Activated gamma-delta T cell (primary cell): ENCODE measurements at regions not wholly inside any gene's neighbourhood (a gene's known extent, or its start where the extent isn't known, plus 50 kb on each side); places are given as distances from the start of the nearest gene placed in this dataset.

Source experiments
- DNase-seq: peaks from one replicate; lab custom pipeline; 2025; lab: John Stamatoyannopoulos, UW

DNA sequence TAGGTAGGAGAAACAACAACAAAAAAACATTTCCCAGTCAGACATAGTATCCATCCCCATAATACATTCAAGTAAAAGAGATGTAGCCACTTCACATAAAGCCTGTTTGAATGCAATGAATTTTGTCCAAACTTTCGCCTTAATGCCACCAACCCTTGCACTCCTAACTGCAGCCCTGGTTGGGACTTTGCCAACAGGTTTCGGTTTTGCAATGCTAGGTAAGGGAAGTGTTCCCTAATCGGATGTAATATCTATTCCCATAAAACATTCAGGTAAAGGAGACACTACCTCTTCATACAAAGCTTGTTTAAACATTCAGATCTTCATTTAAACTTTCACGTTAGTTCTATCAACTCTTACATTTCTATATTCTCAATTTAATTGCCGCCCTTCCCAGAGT lies 336.1 kb downstream of the DRD1 start:
- no peak for DNase-seq

DNA sequence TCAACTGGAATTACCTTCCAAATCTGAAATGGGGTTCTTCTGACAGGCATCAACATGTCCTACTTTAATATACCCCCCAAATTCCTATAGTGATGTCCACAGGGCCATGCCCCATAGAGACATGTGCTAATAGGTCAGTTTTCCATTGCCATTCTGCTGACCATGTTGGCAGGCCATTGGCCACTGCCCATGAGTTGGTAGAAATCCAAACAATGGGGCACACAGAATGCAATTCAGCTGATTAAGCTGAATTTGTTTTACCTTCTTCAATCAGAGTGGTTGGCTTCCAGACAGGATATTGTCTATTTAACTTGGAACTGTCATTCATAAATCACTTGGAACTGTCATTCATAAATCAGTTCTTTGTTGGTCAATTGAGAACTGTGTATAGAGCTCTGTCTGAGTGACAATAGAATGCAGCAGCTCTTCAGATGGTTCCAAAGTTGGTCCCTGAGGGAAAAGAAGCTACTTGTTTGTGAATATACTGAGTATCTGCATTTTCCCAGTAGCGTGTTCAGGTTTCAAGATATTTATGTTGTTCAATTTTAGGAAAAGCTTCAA lies 336.9 kb downstream of the DRD1 start:
- no peak for DNase-seq

DNA sequence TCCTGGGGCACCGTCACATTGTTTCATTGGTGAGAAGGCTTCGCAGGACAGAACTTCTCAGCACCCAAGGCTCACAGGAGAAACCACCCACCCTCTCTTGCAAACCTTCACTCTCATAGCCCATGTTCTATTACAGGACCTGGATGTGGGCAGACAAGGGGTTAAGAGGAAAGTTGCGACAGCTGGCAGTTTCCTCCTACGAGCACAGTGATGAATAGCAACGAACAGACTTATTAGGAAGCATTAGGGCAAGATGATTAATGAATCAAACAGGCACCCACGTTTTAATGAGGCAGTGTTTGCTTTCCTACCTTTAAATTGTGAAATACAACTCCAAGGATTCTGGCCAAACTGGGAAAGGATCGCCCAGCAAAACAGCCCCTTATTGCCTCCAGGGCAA lies 339.3 kb downstream of the DRD1 start:
- DNase-seq, result no peak

DNA sequence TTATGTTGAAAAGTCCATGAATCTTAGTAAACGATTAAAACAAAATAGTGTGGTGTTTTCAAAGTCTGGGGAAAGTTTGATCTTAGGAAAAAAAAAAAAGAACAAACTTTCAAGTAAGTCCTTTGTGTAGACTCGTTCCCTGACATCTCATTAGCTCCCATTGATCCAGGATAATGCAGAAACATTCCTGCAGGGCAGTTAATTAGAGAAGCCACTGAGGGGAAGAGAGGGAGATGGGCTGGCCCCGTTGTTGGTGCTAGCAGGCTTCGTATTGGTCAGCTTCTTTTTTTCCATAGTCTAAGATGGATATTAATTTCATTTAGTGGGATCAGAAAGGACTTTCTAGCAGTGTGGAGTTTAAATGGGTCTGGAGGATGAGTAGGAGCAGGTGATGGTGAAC lies 340.2 kb downstream of the DRD1 start:
- DNase-seq, result no peak

DNA sequence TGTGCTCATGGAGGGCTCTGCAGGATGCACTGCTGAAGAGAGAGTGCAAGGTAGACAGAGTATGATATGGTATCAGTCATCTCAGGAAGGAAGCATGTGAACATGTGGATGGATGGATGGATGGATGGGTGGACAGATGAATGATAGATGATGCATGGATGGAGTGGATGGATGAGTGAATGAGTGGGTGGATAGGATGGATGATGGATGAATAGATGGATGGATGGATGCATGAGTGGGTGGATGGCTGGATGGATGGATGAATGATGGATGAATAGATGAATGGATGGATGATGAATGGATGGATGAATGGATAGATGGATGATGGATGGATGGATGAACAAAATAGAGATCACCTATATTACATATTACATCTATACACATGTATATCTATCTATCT lies 341.3 kb downstream of the DRD1 start:
- no peak for DNase-seq

DNA sequence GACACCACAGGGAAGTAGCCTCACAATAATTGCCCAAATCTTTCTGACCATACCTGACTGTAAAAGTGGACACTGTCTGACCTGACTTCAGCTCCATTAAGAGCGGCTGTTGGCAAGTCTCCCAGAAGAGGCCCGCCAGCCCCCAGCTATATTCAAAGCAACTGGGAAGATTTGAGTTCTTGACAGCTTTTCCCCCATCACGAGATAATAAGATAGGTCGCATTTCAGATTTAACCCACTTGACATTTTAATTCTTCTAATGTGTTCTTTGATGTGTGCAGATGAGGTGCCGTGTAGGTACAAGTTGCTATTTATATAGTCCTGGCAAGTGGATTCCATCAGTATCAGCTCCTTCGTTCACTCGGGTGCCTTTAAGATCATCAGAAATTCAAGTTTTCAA lies 345.7 kb downstream of the DRD1 start:
- DNase-seq, result no peak

DNA sequence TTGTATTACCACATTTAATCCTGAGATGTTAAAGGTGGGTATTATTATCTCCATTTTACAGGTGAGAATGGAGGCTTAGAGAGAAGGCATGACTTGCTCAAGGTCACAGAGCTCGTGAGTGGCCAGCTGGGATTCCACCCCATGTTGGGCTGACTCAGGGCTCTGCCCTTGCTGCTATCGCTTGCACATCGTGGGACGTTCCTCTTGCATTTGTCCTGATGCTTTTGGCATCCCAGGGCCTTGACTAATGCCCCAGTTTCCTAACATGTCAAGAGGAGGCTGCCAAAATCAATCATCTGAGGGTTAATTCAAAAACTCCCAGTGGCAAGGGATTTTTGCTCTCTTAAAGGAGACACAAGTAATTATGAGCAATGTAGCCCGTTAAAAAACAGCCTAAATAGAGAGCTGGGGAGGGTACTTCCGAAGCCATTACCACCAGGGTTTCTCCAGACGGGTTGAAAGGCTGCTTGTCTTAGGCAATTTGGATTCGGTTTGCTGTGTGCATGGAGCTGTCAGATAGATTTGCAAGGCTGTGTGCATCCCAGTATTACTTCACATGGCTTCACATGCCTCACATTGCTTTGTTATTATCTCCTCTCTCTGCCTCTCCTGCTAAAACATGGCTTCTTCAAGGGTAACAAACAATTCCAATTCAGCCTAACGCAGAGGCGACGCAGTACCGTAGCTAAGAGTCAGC lies 347.4 kb downstream of the DRD1 start:
- no peak for DNase-seq

DNA sequence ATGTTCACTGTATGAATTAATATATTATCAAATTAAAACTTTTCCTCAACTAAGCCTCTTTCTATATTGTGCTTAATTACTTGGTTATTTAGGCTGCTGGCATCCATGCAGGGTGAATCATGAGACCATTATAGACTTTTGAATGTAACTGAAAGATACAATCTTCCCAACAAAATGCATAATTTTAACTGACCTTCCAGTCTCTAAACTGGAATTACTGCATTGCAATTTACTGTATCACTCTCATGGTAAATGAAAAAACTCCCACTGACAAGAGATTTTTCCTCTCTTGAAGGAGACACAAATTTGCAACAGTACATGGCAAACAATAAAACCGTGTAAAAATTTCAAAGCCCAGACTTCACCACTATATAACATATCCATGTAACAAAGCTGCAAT lies 349.5 kb downstream of the DRD1 start:
- DNase-seq, result no peak

DNA sequence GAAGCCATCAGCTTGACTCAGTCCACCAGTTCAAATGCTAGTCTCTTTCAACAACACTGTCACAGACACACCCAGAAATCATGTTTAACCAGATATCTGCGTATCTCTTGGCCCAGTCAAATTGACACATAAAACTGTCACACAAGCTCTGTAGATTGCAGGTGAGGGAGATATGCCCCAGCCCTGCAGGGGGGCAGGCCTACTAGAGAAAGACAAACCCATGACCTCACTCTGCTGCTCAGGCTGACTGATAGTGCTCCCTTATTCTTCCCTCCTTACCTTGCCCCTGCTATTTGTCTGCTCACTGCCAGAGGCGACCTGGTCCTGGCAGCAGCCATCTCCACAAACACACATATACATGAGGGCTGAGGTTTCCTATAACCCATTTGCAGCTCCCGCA lies 351.3 kb downstream of the DRD1 start:
- DNase-seq, result no peak

DNA sequence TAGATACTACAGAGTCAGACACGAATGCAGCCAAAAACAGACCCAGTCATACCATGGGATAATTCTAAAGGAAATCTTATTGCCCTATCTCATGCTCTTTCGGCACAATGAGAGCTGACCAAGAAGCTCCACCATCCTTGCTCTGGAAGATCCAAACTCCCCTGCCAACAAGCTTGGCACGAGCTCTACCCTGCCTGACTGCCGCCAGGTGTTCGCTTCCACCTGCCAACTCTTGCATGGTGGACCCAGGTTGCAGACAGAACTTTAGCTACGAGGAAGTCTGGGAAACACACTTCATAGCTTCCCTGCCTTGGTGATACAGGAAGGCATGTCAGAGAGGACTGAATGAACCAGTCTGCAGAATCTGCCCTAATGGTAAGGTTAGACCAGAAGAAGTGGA lies 355.0 kb downstream of the DRD1 start:
- no peak for DNase-seq

DNA sequence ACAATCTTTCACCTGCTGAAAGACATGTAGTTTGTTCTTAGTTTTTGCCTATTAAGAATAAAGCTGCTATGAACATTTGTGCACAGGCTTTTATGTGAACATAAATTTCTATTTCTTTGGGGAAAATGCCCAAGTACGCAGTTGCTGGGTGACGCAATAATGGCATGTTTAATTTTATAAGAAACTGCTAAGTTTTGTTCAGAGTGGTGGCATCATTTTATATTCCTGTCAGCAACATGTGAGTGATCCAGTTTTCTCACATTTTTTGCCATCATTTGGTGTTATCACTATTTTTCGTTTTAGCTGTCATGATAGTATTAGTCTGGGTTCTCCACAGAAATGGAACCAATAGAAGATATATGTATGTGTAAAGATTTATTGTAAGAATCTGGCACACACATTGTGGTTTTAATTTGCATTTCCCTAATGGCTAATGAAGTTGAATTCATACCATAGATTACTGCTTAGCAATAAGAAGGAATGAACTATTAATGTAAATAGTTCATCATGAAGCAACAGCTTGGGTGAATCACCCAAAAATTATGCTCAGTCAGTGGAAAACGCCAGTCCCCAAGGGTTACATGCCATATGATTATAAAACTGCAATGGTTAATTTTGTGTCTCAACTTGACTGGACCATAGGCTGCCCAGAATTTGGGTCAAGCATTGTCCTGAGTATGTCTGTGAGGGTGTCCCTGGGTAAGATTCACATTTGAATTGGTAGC lies 358.6 kb downstream of the MSX2 start:
- DNase-seq, result no peak

DNA sequence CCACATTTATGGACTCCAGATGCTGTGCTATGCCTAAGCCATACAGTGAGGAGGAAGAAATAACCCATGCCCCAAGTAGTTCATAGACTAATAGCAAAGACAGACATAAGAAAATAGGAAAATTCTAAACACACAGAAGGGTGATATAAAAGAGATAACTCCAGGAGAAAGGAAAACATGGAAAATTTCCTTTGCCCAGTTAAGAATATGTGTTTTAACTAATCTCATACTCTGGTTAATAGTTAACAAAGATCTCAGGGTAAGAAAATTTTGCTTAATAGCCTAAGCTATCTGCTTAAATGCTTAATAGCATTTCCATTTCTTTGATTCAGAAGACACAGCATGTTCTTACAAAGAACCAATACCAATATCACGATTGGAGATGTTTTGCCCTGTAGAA lies 358.0 kb downstream of the MSX2 start:
- no peak for DNase-seq

DNA sequence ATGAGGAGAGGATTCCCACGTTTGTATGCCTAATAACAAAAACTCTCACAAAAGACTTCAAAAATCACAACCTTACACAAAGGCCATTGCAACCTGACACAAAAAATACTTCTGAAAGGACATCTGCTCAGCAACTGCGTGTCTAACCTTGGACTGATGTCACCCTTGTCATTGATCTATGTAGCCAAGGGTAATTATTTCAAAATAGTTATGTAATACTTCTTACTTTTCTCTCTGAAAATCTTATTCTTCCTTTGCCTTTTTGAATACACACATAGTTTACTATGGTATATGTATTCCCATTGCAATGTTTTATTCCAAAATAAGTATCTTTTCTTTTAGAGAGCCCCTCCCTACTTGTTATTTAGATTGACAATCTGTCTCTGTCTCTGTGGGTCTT lies 355.3 kb downstream of the MSX2 start:
- DNase-seq, result no peak

DNA sequence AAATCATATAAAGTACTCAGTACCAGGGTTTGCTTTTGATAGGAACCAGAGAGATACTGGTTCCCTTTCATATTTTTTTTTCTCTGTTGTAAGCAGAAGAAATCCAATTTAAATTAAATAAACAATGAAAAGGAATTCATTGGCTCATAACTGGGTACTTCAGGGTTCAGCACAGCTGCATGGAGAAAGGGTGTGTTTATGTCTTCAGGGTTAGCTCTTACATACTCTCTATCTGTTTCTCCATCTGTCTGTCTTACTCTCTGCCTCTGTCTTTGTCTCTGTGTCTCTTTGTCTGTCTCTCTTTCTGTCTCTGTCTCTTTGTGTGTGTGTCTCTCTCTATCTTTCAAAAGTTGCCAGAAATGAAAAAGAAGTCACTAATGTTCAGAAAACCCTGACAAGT lies 345.9 kb downstream of the MSX2 start:
- DNase-seq, result no peak

DNA sequence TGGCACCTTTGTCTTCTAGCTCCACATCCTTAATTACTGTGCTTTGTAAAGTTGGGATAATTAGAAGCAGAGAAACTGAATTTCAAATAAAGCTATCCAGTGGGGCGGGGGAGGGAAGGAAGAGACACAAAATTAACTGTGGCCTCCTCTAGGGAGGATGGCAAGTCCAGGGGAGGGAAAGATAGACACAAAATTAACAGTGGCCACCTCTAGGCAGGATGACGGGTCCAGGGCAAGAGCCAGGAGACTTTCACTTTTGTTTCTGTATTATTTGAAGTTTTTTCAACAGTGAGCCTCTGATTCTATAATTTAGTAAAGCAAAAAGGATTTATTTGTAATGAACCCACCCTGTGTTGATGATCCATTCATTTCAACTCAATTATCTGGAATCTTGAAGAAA lies 335.9 kb downstream of the MSX2 start:
- no peak for DNase-seq

DNA sequence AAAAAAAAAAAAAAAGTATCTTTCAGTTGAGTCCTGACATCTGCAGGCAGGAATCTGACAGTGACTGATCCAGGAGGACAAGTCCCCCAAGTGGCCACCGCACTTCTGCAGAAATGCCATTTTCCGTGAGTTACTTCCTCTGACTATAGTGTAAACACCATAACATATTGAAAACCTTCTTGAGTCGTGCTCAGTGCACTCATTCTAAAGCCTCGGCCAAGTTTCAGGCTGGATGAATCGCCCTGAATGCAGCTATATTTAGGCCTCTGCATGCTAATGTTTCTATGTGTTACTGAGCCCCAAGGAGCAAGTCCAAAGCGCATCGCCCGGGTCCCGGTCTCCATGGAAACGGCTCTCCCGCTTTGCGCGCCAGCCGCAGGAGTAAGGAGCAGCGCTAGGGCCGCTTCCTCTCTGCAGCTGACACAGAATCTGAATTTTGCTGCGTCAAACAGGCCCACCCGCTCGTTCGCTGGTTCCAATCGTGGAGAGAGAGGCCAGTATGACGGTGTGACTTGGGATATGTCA lies 335.4 kb downstream of the MSX2 start:
- DNase-seq, result no peak

DNA sequence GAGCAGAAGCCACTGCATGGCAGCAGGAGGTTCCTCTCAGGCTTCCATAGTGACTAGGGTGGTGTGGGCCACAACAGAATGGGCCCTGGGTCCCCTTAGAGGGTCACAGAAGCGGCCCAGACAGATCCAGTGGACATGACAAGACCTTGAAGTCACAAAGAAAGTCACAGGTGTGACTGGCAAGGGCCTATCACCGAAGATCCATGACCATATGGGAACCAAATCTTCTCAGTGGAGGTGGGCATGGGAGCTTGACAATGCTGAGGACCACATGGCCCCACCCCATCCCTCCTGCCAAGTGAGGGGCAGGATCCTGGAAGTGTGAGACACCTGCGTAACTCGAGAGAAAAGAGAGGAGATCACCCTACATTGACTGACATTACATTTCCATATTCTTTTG lies 332.4 kb downstream of the MSX2 start:
- DNase-seq, result no peak

DNA sequence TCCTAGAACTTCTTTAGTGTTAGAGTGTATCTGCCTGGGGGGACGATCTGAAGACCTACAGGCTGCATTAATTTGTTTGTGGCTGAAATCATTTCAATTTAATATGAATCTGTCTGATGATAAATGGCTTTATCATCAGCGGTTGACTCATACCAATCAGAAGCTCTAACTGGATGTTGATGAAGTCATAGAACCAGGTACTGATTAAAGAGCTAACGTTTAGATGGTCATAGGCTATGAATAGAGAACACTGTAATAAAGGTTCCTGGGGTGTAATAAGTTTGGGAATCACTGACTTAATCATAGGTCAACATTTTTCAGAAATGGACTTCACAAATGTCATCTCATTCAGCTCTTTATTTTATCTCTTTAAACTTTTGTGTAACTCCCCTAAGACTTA lies 329.9 kb downstream of the MSX2 start:
- DNase-seq, result no peak

DNA sequence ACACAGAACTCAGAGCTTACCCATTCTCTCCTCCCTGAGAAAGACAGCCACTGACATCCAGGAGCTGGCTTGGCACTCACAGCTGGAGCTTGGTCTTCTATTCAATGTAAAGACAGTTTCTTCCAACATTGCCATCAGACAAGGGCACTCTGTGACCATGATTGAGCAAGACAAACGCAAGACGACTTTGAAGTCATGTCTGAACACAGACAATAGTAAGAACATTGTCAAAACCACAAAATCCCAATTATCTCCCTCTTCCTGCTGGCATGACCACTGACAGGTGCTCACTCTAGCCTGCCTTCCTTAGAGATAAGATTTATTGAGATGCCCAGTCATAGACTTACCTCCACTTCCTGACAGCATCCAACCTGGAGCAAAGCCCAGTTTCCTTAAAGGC lies 328.0 kb downstream of the MSX2 start:
- DNase-seq, result no peak

DNA sequence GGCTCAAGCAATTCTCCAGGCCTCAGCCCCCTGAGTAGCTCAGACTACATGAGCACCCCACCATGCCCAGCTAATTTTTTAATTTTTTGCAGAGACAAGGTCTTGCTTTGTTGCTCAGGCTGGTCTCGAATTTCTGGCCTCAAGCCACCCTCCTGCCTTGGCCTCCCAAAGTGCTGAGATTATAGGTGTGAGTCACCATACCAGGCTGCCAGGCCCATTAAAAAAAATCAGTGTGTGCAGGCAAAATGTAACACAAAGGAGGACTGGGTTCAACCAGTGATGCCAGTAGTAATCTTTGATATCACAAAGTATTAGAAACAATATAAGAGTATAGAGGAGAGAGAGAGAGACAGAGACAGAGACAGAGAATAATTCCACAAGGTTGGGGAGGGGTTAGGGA lies 322.7 kb downstream of the MSX2 start:
- no peak for DNase-seq

DNA sequence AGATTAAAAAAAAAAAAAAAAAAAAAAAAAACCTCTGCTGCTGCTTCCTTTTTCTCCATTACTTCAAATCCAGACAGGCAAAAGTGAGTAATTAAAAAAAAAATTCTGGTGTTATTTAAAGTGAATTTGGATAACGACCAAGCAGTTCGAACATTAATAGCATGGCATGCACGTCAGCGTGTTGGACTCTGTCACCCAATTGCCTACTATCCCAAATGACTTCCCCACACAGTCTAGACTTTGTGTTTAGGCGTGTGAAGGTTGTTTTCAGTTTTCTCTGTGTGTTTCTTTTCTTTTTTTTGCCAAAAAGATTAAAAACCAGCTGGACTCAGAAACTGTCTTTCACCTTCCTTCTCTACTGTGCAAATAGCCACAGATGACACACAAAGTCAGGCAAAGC lies 321.4 kb downstream of the MSX2 start:
- DNase-seq, result no peak

DNA sequence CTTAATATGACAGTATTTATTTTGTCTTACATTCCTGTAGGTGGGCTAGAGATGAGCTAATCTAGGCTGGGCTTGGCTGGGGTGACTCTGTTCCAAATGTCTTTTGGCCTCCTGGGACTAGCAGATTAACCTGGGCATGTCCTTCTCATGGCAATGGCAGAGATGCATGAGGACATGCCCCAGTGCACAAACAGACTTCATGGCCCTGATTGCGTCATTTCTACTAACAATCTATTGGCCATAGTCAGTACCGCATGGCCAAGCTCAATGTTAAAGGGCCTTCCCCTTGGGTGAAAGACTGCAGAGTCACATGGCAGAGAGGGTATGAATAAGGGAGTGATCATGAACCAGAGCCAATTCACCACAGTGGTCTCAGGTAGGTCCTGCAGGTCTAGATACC lies 313.4 kb downstream of the MSX2 start:
- DNase-seq, result no peak

DNA sequence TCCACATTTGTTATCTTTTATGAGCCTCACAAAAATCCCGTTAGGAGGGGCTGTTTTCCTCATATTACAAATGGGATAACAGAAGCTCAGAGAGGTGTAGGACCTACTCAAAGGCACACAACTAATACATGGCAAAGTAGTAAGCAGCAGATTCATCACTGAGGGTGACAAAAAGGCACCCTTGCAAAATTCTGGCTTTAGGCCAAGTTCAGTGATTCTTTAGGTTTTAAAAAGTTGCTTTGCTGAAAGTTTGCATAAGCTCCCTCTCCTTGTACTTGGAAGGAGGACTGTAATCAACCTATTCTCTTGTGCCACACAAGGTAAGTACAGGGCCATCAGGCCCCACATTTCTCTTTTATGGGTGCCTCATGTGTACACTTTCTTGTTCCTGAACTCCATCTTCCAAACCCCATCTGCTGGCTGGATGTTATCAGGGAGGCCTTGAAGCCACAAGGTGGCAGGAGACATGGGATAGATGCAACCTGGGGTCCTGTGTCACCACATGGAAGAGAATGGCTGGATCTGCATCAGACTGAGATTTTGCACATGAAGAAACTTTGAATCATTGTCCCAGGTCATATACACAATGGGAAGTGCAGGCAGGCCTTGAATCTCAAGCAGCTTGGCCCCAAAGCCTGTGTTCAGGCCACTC lies 311.6 kb downstream of the MSX2 start:
- no peak for DNase-seq
